GM18519 (cell line): ENCODE measurements at regions not wholly inside any gene's neighbourhood (a gene's known extent, or its start where the extent isn't known, plus 50 kb on each side); places are given as distances from the start of the nearest gene placed in this dataset.
"Not testable (repeated sequence)": the region's sequence is repeated elsewhere in the genome, so short reads cannot be mapped to it uniquely, and the experiment has no call there.

ENCODE experiments used
- ATAC-seq: cut with Tn5 transposase; IDR thresholded peaks from one replicate; pipeline ENCODE4 v1.9.1; 2021; ENCODE audit warnings: mild to moderate bottlenecking, moderate library complexity; ENCODE audit not compliant: unreplicated experiment, low FRiP score

GRCh38 chr6:93727447-93727846 lies 308.1 kb upstream of the EPHA7 start:
- no peak for ATAC-seq

GRCh38 chr6:93721386-93722048 lies 302.2 kb upstream of the EPHA7 start:
- ATAC-seq: no peak

GRCh38 chr6:93713974-93714373 lies 294.6 kb upstream of the EPHA7 start:
- ATAC-seq: no peak

- no peak for ATAC-seq
Measured at GRCh38 chr6:93703431-93703830, 284.1 kb upstream of the EPHA7 start.

- ATAC-seq: no peak
Measured at GRCh38 chr6:93701526-93701925, 282.2 kb upstream of the EPHA7 start.

GRCh38 chr6:93685494-93685893 lies 266.1 kb upstream of the EPHA7 start:
- no peak for ATAC-seq

GRCh38 chr6:93684339-93684738 lies 265.0 kb upstream of the EPHA7 start:
- ATAC-seq: no peak

- ATAC-seq: no peak
Measured at GRCh38 chr6:93679836-93680235, 260.5 kb upstream of the EPHA7 start.

- no peak for ATAC-seq
Measured at GRCh38 chr6:93678841-93679454, 259.6 kb upstream of the EPHA7 start.

GRCh38 chr6:93677264-93677965 lies 258.1 kb upstream of the EPHA7 start:
- ATAC-seq: no peak

GRCh38 chr6:93676581-93676980 lies 257.2 kb upstream of the EPHA7 start:
- no peak for ATAC-seq

- ATAC-seq: no peak
Measured at GRCh38 chr6:93675856-93676417, 256.6 kb upstream of the EPHA7 start.

- no peak for ATAC-seq
Measured at GRCh38 chr6:93663111-93663510, 243.8 kb upstream of the EPHA7 start.

- ATAC-seq: no peak
Measured at GRCh38 chr6:93654548-93654947, 235.2 kb upstream of the EPHA7 start.

- no peak for ATAC-seq
Measured at GRCh38 chr6:93644611-93645010, 225.3 kb upstream of the EPHA7 start.

GRCh38 chr6:93639126-93639525 lies 219.8 kb upstream of the EPHA7 start:
- no peak for ATAC-seq

- not testable (repeated sequence) for ATAC-seq
Measured at GRCh38 chr6:93636987-93637664, 217.8 kb upstream of the EPHA7 start.

GRCh38 chr6:93624408-93624807 lies 205.0 kb upstream of the EPHA7 start:
- no peak for ATAC-seq

GRCh38 chr6:93621442-93621841 lies 202.1 kb upstream of the EPHA7 start:
- ATAC-seq: no peak

- no peak for ATAC-seq
Measured at GRCh38 chr6:93604951-93605350, 185.6 kb upstream of the EPHA7 start.

GRCh38 chr6:93592417-93592816 lies 173.1 kb upstream of the EPHA7 start:
- no peak for ATAC-seq
